Panc1 (cell line): ENCODE measurements at regions not wholly inside any gene's neighbourhood (a gene's known extent, or its start where the extent isn't known, plus 50 kb on each side); places are given as distances from the start of the nearest gene placed in this dataset.

Experiments
- POLR2AphosphoS5 ChIP-seq: IDR thresholded peaks from 2 replicates; pipeline ENCODE4 v1.6.1; 2012; ENCODE audit warnings: mild to moderate bottlenecking, low read depth, low read length, moderate library complexity
- TF ChIP-seq, protein P1 (sequence below): fragments of 450-650 bp; IDR thresholded peaks from 2 replicates; pipeline ENCODE4 v1.5.1; 2017; ENCODE audit warnings: mild to moderate bottlenecking
- TF ChIP-seq, protein P2 (sequence below), 2 experiments: IDR thresholded peaks; 2 replicates each; pipeline ENCODE4 v1.6.1; 2011 to 2012; ENCODE audit warnings: low read depth in 2 of 2, control low read depth in 1 of 2, low read length in 1 of 2, mild to moderate bottlenecking in 1 of 2, moderate library complexity in 1 of 2; ENCODE audit not compliant: insufficient read depth in 1 of 2

DNA sequence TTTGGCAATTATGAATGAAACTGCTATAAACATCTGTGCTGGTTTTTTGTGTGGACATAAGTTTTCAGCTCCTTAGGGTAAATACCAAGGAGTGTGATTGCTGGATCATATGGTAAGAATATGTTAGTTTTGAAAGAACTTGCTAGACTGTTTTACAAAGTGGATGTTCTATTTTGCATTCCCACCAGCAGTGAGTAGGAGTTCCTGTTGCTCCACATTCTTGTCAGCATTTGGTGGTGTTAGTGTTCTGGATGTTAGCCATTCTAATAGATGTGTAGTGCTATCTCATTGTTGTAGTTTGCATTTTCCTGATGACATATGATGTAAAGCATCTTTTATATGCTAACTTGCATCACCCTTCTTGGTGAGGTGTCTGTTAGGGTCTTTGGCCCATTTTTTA lies 304.6 kb downstream of the NUP35 start:
- TF ChIP-seq, protein P1, sequence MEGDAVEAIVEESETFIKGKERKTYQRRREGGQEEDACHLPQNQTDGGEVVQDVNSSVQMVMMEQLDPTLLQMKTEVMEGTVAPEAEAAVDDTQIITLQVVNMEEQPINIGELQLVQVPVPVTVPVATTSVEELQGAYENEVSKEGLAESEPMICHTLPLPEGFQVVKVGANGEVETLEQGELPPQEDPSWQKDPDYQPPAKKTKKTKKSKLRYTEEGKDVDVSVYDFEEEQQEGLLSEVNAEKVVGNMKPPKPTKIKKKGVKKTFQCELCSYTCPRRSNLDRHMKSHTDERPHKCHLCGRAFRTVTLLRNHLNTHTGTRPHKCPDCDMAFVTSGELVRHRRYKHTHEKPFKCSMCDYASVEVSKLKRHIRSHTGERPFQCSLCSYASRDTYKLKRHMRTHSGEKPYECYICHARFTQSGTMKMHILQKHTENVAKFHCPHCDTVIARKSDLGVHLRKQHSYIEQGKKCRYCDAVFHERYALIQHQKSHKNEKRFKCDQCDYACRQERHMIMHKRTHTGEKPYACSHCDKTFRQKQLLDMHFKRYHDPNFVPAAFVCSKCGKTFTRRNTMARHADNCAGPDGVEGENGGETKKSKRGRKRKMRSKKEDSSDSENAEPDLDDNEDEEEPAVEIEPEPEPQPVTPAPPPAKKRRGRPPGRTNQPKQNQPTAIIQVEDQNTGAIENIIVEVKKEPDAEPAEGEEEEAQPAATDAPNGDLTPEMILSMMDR = no peak
- TF ChIP-seq, protein P2, sequence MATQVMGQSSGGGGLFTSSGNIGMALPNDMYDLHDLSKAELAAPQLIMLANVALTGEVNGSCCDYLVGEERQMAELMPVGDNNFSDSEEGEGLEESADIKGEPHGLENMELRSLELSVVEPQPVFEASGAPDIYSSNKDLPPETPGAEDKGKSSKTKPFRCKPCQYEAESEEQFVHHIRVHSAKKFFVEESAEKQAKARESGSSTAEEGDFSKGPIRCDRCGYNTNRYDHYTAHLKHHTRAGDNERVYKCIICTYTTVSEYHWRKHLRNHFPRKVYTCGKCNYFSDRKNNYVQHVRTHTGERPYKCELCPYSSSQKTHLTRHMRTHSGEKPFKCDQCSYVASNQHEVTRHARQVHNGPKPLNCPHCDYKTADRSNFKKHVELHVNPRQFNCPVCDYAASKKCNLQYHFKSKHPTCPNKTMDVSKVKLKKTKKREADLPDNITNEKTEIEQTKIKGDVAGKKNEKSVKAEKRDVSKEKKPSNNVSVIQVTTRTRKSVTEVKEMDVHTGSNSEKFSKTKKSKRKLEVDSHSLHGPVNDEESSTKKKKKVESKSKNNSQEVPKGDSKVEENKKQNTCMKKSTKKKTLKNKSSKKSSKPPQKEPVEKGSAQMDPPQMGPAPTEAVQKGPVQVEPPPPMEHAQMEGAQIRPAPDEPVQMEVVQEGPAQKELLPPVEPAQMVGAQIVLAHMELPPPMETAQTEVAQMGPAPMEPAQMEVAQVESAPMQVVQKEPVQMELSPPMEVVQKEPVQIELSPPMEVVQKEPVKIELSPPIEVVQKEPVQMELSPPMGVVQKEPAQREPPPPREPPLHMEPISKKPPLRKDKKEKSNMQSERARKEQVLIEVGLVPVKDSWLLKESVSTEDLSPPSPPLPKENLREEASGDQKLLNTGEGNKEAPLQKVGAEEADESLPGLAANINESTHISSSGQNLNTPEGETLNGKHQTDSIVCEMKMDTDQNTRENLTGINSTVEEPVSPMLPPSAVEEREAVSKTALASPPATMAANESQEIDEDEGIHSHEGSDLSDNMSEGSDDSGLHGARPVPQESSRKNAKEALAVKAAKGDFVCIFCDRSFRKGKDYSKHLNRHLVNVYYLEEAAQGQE (IDR thresholded peaks at IDR 0.05; ENCODE audit: insufficient read depth in 1 of 2, low read depth in 2 of 2, low read length in 1 of 2) = no peak
- no peak for TF ChIP-seq POLR2AphosphoS5
